Mesendoderm (in vitro differentiated cells): ENCODE measurements at regions not wholly inside any gene's neighbourhood (a gene's known extent, or its start where the extent isn't known, plus 50 kb on each side); places are given as distances from the start of the nearest gene placed in this dataset.
"Not testable (repeated sequence)": the region's sequence is repeated elsewhere in the genome, so short reads cannot be mapped to it uniquely, and the experiment has no call there.

Experiments used
- DNase-seq: peaks from one replicate; pipeline ENCODE4 v3.0.0; 2013
- H2AK5ac ChIP-seq: 2 replicates; pipeline ENCODE4 v1.6.1; 2013; ENCODE audit warnings: low read length, inconsistent platforms
- H2BK120ac ChIP-seq: 2 replicates; pipeline ENCODE4 v1.6.1; 2013; ENCODE audit warnings: low read depth, mild to moderate bottlenecking, low read length, moderate library complexity, mixed read lengths
- H2BK15ac ChIP-seq: replicated peaks from 2 replicates; pipeline ENCODE4 v1.6.1; 2013; ENCODE audit warnings: low read depth, mild to moderate bottlenecking, moderate library complexity
- H2BK5ac ChIP-seq: 2 replicates; pipeline ENCODE4 v1.6.1; 2013; ENCODE audit warnings: low read length, inconsistent platforms
- H3K18ac ChIP-seq: 2 replicates; pipeline ENCODE4 v1.6.1; 2013; ENCODE audit warnings: mild to moderate bottlenecking, low read length, mixed read lengths
- H3K23ac ChIP-seq: one replicate; pipeline ENCODE4 v1.6.1; 2013; ENCODE audit warnings: low read length
- H3K27ac ChIP-seq: 2 replicates; pipeline ENCODE4 v1.5.1; 2013; ENCODE audit warnings: low read depth, mild to moderate bottlenecking, inconsistent platforms, low read length, moderate library complexity
- H3K27me3 ChIP-seq: 2 replicates; pipeline ENCODE4 v1.6.1; 2013; ENCODE audit warnings: low read length, control low read depth, mild to moderate bottlenecking, inconsistent platforms; ENCODE audit not compliant: insufficient read depth, poor library complexity
- H3K36me3 ChIP-seq: 2 replicates; pipeline ENCODE4 v1.6.1; 2013; ENCODE audit warnings: low read length, inconsistent platforms; ENCODE audit not compliant: control insufficient read depth, insufficient read depth
- H3K4ac ChIP-seq: one replicate; pipeline ENCODE4 v1.6.1; 2013; ENCODE audit warnings: low read depth, mild to moderate bottlenecking, low read length, moderate library complexity
- H3K4me1 ChIP-seq: 2 replicates; pipeline ENCODE4 v1.6.1; 2013; ENCODE audit warnings: low read depth, low read length, inconsistent platforms; ENCODE audit not compliant: control insufficient read depth
- H3K4me2 ChIP-seq: 2 replicates; pipeline ENCODE4 v1.6.1; 2013; ENCODE audit warnings: low read length
- H3K4me3 ChIP-seq: 2 replicates; pipeline ENCODE4 v1.5.1; 2013; ENCODE audit warnings: mild to moderate bottlenecking, low read length
- H3K56ac ChIP-seq: one replicate; pipeline ENCODE4 v1.6.1; 2013; ENCODE audit warnings: low read length
- H3K79me1 ChIP-seq: 2 replicates; pipeline ENCODE4 v1.6.1; 2013; ENCODE audit warnings: low read length, inconsistent platforms
- H3K79me2 ChIP-seq: 2 replicates; pipeline ENCODE4 v1.6.1; 2013; ENCODE audit warnings: mild to moderate bottlenecking, low read length; ENCODE audit not compliant: control insufficient read depth, insufficient read depth
- H3K9ac ChIP-seq: 2 replicates; pipeline ENCODE4 v1.6.1; 2013; ENCODE audit warnings: low read length, inconsistent platforms
- H4K5ac ChIP-seq: one replicate; pipeline ENCODE4 v1.6.1; 2013; ENCODE audit warnings: low read length
- H4K8ac ChIP-seq: one replicate; pipeline ENCODE4 v1.6.1; 2013; ENCODE audit warnings: low read depth, mild to moderate bottlenecking, control low read depth, low read length, moderate library complexity
- WGBS: extraction: QIAGEN DNeasy Blood & Tissue Kit; methylation state at CpG from one replicate; pipeline ENCODE4 v1.1.7; 2013; ENCODE audit warnings: low lambda C conversion rate, missing lambda C conversion rate; ENCODE audit not compliant: insufficient coverage; ENCODE audit errors: extremely low coverage; 5-methylcytosine and 5-hydroxymethylcytosine counted together

DNA sequence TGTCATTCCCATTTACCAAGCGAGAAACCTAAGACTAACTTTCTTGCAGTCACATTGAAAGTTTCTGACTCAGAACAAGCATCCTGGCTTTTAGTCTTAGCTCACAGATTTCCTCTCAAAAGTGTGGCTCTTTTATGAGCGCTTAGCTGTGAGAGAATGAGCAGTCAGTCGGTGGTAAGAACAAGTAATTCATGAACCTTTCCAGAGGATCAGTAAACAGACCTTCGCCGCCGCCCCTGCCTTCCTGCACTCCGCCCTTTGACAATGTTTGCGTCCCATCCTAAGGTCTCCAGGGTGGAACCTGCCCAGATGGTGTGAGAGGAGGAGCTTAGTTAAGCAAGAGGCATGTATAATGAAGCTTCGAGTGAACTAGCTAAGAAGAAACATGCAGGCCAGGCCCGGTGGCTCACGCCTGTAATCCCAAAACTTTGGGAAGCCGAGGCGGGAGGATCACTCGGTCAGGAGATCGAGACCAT, 142.4 kb downstream of the GLUL start:
- no peak overlapping the region for H2BK15ac ChIP-seq
- no peak overlapping the region for H3K4me3 ChIP-seq
- H3K79me1 ChIP-seq: no peaks in the 10 kb centered on the region
- no peak overlapping the region for H2AK5ac ChIP-seq
- H3K9ac ChIP-seq: no peak overlapping the region
- no peaks in the 10 kb centered on the region for H3K27me3 ChIP-seq
- H4K8ac ChIP-seq: no peak overlapping the region
- no CpG with 5 or more reads among the region's 15 CpGs for WGBS
- DNase-seq: peak; percentile 36
- no peaks in the 10 kb centered on the region for H3K36me3 ChIP-seq
- H2BK120ac ChIP-seq: no peak overlapping the region
- no peaks in the 10 kb centered on the region for H3K4me1 ChIP-seq
- no peak overlapping the region for H3K23ac ChIP-seq
- no peak overlapping the region for H3K27ac ChIP-seq
- H3K56ac ChIP-seq: no peak overlapping the region
- H3K18ac ChIP-seq: no peak overlapping the region
- no peak overlapping the region for H3K4ac ChIP-seq
- H3K79me2 ChIP-seq: no peaks in the 10 kb centered on the region
- H3K4me2 ChIP-seq: no peak overlapping the region
- H4K5ac ChIP-seq: no peak overlapping the region
- H2BK5ac ChIP-seq: no peak overlapping the region

DNA sequence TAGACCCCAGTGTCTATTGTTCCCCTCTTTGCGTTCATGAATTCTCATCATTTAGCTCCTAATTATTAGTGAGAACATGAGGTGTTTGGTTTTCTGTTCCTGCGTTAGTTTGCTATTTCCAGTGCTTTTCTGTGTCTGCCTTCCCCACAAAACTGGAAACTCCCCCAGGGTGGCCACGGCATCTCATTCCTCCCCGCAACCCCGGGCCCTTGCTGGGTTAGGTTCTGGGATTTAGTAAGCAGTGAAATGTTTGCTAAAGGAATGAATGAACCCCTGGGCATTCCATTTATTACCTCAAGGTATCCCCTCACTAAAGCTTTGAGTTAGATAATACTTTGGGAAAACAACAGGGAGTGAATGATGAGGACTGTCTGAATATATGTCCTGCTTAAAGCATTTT, 142.9 kb downstream of the GLUL start:
- Histone ChIP-seq H3K18ac (no peak overlapping the region), H2AK5ac (no peak overlapping the region), H2BK15ac (no peak overlapping the region), H3K36me3 (no peaks in the 10 kb centered on the region), H4K8ac (no peak overlapping the region), H3K4ac (no peak overlapping the region), H3K27me3 (no peaks in the 10 kb centered on the region), H4K5ac (no peak overlapping the region), H3K23ac (no peak overlapping the region), H3K79me1 (no peaks in the 10 kb centered on the region), H2BK5ac (no peak overlapping the region), H3K27ac (no peak overlapping the region), H3K4me2 (no peak overlapping the region), H3K79me2 (no peaks in the 10 kb centered on the region), H3K4me3 (no peak overlapping the region), H2BK120ac (no peak overlapping the region), H3K9ac (no peak overlapping the region), H3K56ac (no peak overlapping the region), H3K4me1 (no peaks in the 10 kb centered on the region)
- no peak for DNase-seq
- no CpG with 5 or more reads among the region's 5 CpGs for WGBS

DNA sequence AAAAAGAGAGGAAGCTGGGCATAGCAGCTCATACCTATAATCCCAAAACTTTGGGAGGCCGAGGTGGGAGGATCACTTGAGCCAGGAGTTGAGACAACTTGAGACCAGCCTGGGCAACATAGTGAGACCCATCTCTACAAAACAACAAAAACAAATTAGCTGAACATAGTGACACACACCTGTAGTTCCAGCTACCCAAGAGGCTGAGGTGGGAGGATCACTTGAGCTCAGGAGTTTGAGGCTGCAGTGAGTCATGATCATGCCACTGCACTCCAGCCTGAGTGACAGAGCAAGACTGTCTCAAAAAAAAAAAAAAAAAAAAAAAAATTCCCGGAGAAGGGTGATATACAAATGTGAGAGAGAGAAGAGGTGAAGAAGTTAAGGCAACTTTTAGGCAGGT, 143.8 kb downstream of the GLUL start:
- H3K27ac ChIP-seq, H3K27me3 ChIP-seq, H3K4me1 ChIP-seq, H3K9ac ChIP-seq, H3K18ac ChIP-seq, H3K4ac ChIP-seq, H2BK5ac ChIP-seq, H2AK5ac ChIP-seq, H3K56ac ChIP-seq, H2BK120ac ChIP-seq, H4K5ac ChIP-seq, DNase-seq, H3K79me2 ChIP-seq, H3K36me3 ChIP-seq, H3K4me3 ChIP-seq, H3K4me2 ChIP-seq, H3K79me1 ChIP-seq, H2BK15ac ChIP-seq, H3K23ac ChIP-seq, H4K8ac ChIP-seq: not testable (repeated sequence)
- WGBS: no CpG with 5 or more reads among the region's 2 CpGs

DNA sequence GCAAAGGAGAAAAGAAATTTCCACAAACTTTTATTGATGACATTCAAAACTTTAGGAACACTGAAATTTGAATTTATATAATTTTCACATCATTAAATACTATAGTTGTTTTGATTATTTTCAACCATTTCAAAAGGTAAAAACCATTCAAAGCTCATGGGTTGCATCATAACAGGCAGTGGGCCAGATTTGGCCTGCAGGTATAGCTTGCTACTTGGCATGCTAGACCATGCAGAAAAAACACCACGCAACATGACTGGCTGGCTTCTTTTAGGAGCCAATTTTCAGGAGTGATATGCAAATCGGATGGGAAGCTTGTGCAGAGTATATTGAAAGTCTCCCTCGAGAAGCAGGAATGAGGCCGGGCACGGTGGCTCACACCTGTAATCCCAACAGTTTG, 144.8 kb downstream of the GLUL start:
- Histone ChIP-seq H3K79me2 (no peaks in the 10 kb centered on the region), H3K56ac (no peak overlapping the region), H3K4me3 (no peak overlapping the region), H3K4me1 (no peaks in the 10 kb centered on the region), H3K27me3 (no peaks in the 10 kb centered on the region), H4K5ac (no peak overlapping the region), H2BK15ac (no peak overlapping the region), H2BK120ac (no peak overlapping the region), H3K4ac (no peak overlapping the region), H3K27ac (no peak overlapping the region), H3K9ac (no peak overlapping the region), H3K79me1 (no peaks in the 10 kb centered on the region), H3K18ac (no peak overlapping the region), H2AK5ac (no peak overlapping the region), H3K23ac (no peak overlapping the region), H4K8ac (no peak overlapping the region), H2BK5ac (no peak overlapping the region), H3K36me3 (no peaks in the 10 kb centered on the region), H3K4me2 (no peak overlapping the region)
- DNase-seq: no peak
- no CpG with 5 or more reads among the region's 5 CpGs for WGBS

DNA sequence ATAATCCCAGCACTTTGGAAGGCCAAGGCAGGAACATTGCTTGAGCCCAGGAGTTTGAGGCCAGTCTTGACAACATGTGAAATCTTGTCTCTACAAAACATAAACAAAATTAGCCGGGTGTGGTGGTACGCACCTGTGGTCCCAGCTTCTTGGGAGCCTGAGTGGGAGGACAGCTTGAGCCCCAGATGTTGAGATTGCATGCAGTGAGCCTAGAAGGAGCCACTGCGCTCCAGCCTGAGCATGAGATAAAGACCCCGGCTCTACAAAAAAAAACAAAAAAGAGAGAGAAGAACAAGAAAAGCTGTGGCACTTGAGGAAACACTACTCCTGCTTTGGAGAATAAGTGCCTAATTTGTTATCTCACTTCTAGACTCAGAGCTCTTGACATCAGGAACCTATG, 146.6 kb downstream of the GLUL start:
- H2BK120ac ChIP-seq: no peak overlapping the region
- H3K4ac ChIP-seq: no peak overlapping the region
- H4K5ac ChIP-seq: no peak overlapping the region
- H3K23ac ChIP-seq: no peak overlapping the region
- H3K27me3 ChIP-seq: no peaks in the 10 kb centered on the region
- DNase-seq: no peak
- H3K79me1 ChIP-seq: no peaks in the 10 kb centered on the region
- WGBS: no CpG with 5 or more reads among the region's 4 CpGs
- no peak overlapping the region for H3K56ac ChIP-seq
- H3K36me3 ChIP-seq: no peaks in the 10 kb centered on the region
- H4K8ac ChIP-seq: no peak overlapping the region
- no peaks in the 10 kb centered on the region for H3K4me1 ChIP-seq
- H3K79me2 ChIP-seq: no peaks in the 10 kb centered on the region
- no peak overlapping the region for H3K27ac ChIP-seq
- no peak overlapping the region for H3K4me3 ChIP-seq
- H2AK5ac ChIP-seq: no peak overlapping the region
- H2BK15ac ChIP-seq: no peak overlapping the region
- H3K18ac ChIP-seq: no peak overlapping the region
- no peak overlapping the region for H3K4me2 ChIP-seq
- H3K9ac ChIP-seq: no peak overlapping the region
- no peak overlapping the region for H2BK5ac ChIP-seq

DNA sequence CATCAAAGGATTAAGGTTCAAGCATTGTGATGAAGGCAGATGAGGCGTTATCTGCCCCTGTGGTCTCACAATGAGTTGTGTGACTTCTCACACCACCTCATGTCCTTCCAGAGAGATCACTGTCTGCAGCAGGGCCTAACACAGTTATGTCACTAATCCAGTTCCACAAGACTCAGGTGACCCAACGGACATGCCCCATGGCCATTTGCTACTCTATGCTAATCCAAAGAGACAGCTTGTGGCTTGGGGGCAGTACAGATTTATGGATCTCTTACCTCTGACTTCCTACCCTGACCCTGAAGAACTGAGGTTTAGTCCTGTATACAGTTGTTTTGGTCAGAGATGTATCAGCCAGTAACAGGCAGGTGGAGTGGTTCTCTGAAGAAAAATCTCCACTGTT, 147.1 kb downstream of the GLUL start:
- H2BK5ac ChIP-seq: no peak overlapping the region
- no peak overlapping the region for H3K23ac ChIP-seq
- H2AK5ac ChIP-seq: no peak overlapping the region
- H3K4me3 ChIP-seq: no peak overlapping the region
- H4K5ac ChIP-seq: no peak overlapping the region
- H3K79me1 ChIP-seq: no peaks in the 10 kb centered on the region
- no peak overlapping the region for H4K8ac ChIP-seq
- WGBS: no CpG with 5 or more reads among the region's 2 CpGs
- H3K9ac ChIP-seq: no peak overlapping the region
- no peak overlapping the region for H2BK15ac ChIP-seq
- no peaks in the 10 kb centered on the region for H3K4me1 ChIP-seq
- H3K18ac ChIP-seq: no peak overlapping the region
- DNase-seq: no peak
- no peaks in the 10 kb centered on the region for H3K27me3 ChIP-seq
- H3K4me2 ChIP-seq: no peak overlapping the region
- no peak overlapping the region for H3K27ac ChIP-seq
- no peaks in the 10 kb centered on the region for H3K79me2 ChIP-seq
- H3K36me3 ChIP-seq: no peaks in the 10 kb centered on the region
- no peak overlapping the region for H2BK120ac ChIP-seq
- H3K4ac ChIP-seq: no peak overlapping the region
- no peak overlapping the region for H3K56ac ChIP-seq
